Stomach (tissue), 4 donors: ENCODE measurements at regions not wholly inside any gene's neighbourhood (a gene's known extent, or its start where the extent isn't known, plus 50 kb on each side); places are given as distances from the start of the nearest gene placed in this dataset.

Experiments used
- CTCF ChIP-seq, 7 experiments: fragments of 450-650 bp in 4 of 7; fragments of 200-600 bp in 3 of 7; sonication (generic) in 3 of 7; IDR thresholded peaks; one replicate each; pipeline ENCODE4 v1.5.1; 2016 to 2019; ENCODE audit warnings: antibody characterized with exemption in 7 of 7, control low read depth in 2 of 7, mild to moderate bottlenecking in 1 of 7
- POLR2A ChIP-seq, 4 donors: fragments of 450-650 bp; IDR thresholded peaks; one replicate each; pipeline ENCODE4 v1.6.1; 2016; ENCODE audit warnings: antibody characterized with exemption in 4 of 4, control low read depth in 2 of 4, mild to moderate bottlenecking in 1 of 4, moderate library complexity in 1 of 4
- POLR2AphosphoS5 ChIP-seq, 3 donors: sonication (generic); formaldehyde crosslinking; IDR thresholded peaks; one replicate each; pipeline ENCODE4 v1.6.1; 2016; ENCODE audit warnings: antibody characterized with exemption in 3 of 3

GRCh38 chr20:24766826-24767622 is 182.0 kb upstream of the CST7 start:
- TF ChIP-seq POLR2A (IDR thresholded peaks at IDR 0.05) (no peak), CTCF (IDR thresholded peaks at IDR 0.05) (no peak), POLR2AphosphoS5 (IDR thresholded peaks at IDR 0.05) (no peak)
